CD4-positive, alpha-beta T cell treated with Interleukin-6 for 4 hours (primary cell): ENCODE measurements at regions not wholly inside any gene's neighbourhood (a gene's known extent, or its start where the extent isn't known, plus 50 kb on each side); places are given as distances from the start of the nearest gene placed in this dataset.
"Not testable (repeated sequence)": the region's sequence is repeated elsewhere in the genome, so short reads cannot be mapped to it uniquely, and the experiment has no call there.

Source experiments
- DNase-seq: peaks from one replicate; pipeline ENCODE4 v3.0.0-alpha.2; 2020; ENCODE audit warnings: mixed read lengths

GRCh38 chr15:66968806-66969596 is 96.4 kb upstream of the SMAD3 start:
- no peak for DNase-seq

- DNase-seq, result not testable (repeated sequence)
Observed at GRCh38 chr15:66974131-66974530, 91.3 kb upstream of the SMAD3 start.

- DNase-seq, result not testable (repeated sequence)
Observed at GRCh38 chr15:66976106-66976640, 89.2 kb upstream of the SMAD3 start.

GRCh38 chr15:66980326-66980725 is 85.1 kb upstream of the SMAD3 start:
- DNase-seq, result not testable (repeated sequence)

GRCh38 chr15:66981771-66982170 is 83.6 kb upstream of the SMAD3 start:
- no peak for DNase-seq

- no peak for DNase-seq
Observed at GRCh38 chr15:66982250-66982649, 83.2 kb upstream of the SMAD3 start.

GRCh38 chr15:66982816-66983215 is 82.6 kb upstream of the SMAD3 start:
- no peak for DNase-seq

GRCh38 chr15:66985653-66986052 is 79.7 kb upstream of the SMAD3 start:
- DNase-seq, result no peak

GRCh38 chr15:66986951-66987350 is 78.5 kb upstream of the SMAD3 start:
- no peak for DNase-seq

GRCh38 chr15:66993090-66993489 is 72.3 kb upstream of the SMAD3 start:
- DNase-seq, result no peak

- DNase-seq, result no peak
Observed at GRCh38 chr15:66993874-66994696, 71.3 kb upstream of the SMAD3 start.

- no peak for DNase-seq
Observed at GRCh38 chr15:66994927-66995656, 70.3 kb upstream of the SMAD3 start.

GRCh38 chr15:66996094-66996493 is 69.3 kb upstream of the SMAD3 start:
- DNase-seq, result no peak

GRCh38 chr15:66997212-66997611 is 68.2 kb upstream of the SMAD3 start:
- no peak for DNase-seq

GRCh38 chr15:66998234-66998633 is 67.2 kb upstream of the SMAD3 start:
- not testable (repeated sequence) for DNase-seq

- DNase-seq, result no peak
Observed at GRCh38 chr15:66999046-66999968, 66.1 kb upstream of the SMAD3 start.

GRCh38 chr15:67000896-67001295 is 64.5 kb upstream of the SMAD3 start:
- DNase-seq, result no peak

- no peak for DNase-seq
Observed at GRCh38 chr15:67002368-67002767, 63.0 kb upstream of the SMAD3 start.

GRCh38 chr15:67003586-67003985 is 61.8 kb upstream of the SMAD3 start:
- DNase-seq, result no peak

GRCh38 chr15:67004142-67004541 is 61.3 kb upstream of the SMAD3 start:
- DNase-seq, result no peak

- DNase-seq, result no peak
Observed at GRCh38 chr15:67005294-67005996, 60.0 kb upstream of the SMAD3 start.
